PFSK-1 (cell line): ENCODE measurements at regions not wholly inside any gene's neighbourhood (a gene's known extent, or its start where the extent isn't known, plus 50 kb on each side); places are given as distances from the start of the nearest gene placed in this dataset.

Source experiments
- FOXP2 ChIP-seq: optimal IDR thresholded peaks from 2 replicates; pipeline ENCODE3; 2011; ENCODE audit warnings: borderline replicate concordance, control low read depth, inconsistent platforms; ENCODE audit not compliant: insufficient read depth; ENCODE audit errors: extremely low read length, extremely low read depth
- POLR2AphosphoS5 ChIP-seq: IDR thresholded peaks from 2 replicates; pipeline ENCODE4 v1.6.1; 2012; ENCODE audit warnings: low read depth, mild to moderate bottlenecking, control low read depth, low read length, moderate library complexity
- SIN3A ChIP-seq: IDR thresholded peaks from 2 replicates; pipeline ENCODE4 v1.6.1; 2012; ENCODE audit warnings: mild to moderate bottlenecking, low read length, moderate library complexity, borderline replicate concordance; ENCODE audit not compliant: insufficient read depth
- TAF1 ChIP-seq: IDR thresholded peaks from 2 replicates; pipeline ENCODE4 v1.6.1; 2012; ENCODE audit warnings: low read length, control low read depth, borderline replicate concordance; ENCODE audit not compliant: insufficient read depth
- TF ChIP-seq, protein P1 (sequence below), 2 experiments: IDR thresholded peaks; 2 replicates each; pipeline versions ENCODE4 v1.6.1 to v1.8.0; 2011 to 2012; ENCODE audit warnings: low read depth in 2 of 2, low read length in 2 of 2, control low read depth in 1 of 2, inconsistent platforms in 1 of 2, mild to moderate bottlenecking in 1 of 2, moderate library complexity in 1 of 2; ENCODE audit not compliant: insufficient read depth in 1 of 2

DNA sequence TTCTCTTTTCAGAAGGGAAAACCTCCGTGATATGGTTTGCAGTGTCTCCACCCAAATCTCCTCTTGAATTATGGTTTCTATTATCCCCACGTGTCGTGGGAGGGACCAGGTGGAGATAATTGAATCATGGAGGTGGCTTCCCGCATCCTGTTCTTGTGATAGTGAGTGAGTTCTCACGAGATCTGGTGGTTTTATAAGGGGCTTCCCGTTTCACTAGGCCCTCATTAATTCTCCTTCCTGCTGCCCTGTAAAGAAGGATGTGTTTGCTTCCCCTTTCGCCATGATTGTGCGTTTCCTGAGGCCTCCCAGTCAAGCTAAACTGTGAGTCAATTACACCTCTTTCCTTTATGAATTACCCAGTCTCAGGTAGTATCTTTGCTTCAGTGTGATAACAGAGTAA is 692.7 kb upstream of the GRM7 start:
- TF ChIP-seq POLR2AphosphoS5 (no peak), TAF1 (no peak), SIN3A (no peak), FOXP2 (no peak)
- TF ChIP-seq, protein P1, sequence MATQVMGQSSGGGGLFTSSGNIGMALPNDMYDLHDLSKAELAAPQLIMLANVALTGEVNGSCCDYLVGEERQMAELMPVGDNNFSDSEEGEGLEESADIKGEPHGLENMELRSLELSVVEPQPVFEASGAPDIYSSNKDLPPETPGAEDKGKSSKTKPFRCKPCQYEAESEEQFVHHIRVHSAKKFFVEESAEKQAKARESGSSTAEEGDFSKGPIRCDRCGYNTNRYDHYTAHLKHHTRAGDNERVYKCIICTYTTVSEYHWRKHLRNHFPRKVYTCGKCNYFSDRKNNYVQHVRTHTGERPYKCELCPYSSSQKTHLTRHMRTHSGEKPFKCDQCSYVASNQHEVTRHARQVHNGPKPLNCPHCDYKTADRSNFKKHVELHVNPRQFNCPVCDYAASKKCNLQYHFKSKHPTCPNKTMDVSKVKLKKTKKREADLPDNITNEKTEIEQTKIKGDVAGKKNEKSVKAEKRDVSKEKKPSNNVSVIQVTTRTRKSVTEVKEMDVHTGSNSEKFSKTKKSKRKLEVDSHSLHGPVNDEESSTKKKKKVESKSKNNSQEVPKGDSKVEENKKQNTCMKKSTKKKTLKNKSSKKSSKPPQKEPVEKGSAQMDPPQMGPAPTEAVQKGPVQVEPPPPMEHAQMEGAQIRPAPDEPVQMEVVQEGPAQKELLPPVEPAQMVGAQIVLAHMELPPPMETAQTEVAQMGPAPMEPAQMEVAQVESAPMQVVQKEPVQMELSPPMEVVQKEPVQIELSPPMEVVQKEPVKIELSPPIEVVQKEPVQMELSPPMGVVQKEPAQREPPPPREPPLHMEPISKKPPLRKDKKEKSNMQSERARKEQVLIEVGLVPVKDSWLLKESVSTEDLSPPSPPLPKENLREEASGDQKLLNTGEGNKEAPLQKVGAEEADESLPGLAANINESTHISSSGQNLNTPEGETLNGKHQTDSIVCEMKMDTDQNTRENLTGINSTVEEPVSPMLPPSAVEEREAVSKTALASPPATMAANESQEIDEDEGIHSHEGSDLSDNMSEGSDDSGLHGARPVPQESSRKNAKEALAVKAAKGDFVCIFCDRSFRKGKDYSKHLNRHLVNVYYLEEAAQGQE (IDR thresholded peaks at IDR 0.05; ENCODE audit: insufficient read depth in 1 of 2, low read depth in 2 of 2, low read length in 2 of 2): no peak
